ENCODE measurements at regions not wholly inside any gene's neighbourhood (a gene's known extent, or its start where the extent isn't known, plus 50 kb on each side); places are given as distances from the start of the nearest gene placed in this dataset.
A peak's percentile ranks its signal among the peaks of the same experiment; 100 is the strongest.

DNA sequence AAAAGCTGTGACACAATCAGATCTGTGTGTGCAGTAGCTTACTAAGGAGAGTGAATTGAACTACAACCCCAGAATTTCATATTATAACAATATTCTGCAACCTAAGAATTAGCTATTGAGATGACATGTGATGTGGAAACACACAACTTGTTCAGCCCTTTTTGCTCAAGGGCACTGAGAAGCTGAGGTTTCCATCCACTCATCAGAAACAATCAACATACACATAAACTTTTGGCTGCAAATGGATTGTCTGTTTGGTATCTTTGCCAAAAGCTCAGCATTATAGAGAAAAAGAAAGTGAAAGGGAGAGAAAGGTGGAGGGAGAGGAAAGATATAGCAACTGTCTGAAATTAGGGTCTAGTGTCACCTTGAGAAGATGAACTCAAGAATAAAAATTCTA, 117.2 kb upstream of the KLF7 start:
- Histone ChIP-seq H3K36me3 (ENCODE audit: insufficient read depth, low read length) (no peaks in the 10 kb centered on the region), H3K9ac (ENCODE audit: low read depth, low read length, poor library complexity, severe bottlenecking) (peak overlapping the region; percentile 15), H3F3A (ENCODE audit: low read depth) (no peaks in the 10 kb centered on the region; the same call in 1 of the 2 replicates), H4K20me1 (ENCODE audit: insufficient read depth, low read length, poor library complexity, severe bottlenecking) (no peaks in the 10 kb centered on the region), H3K4me1 (ENCODE audit: insufficient read depth, low read length, poor library complexity, severe bottlenecking) (peaks cover 39% of the 10 kb centered on the region), H3K4me2 (ENCODE audit: low read depth, low read length, poor library complexity, severe bottlenecking) (peak overlapping the region; percentile 20), H3K27me3 (ENCODE audit: insufficient read depth, low read length, poor library complexity, severe bottlenecking) (no peaks in the 10 kb centered on the region), H3K79me2 (ENCODE audit: insufficient read depth, low read length) (no peaks in the 10 kb centered on the region), H3K9me3 (ENCODE audit: insufficient read depth, low read depth, low read length) (no peaks in the 10 kb centered on the region), H3K9me2 (replicated peaks; ENCODE audit: low read depth, low read length) (no peaks in the 10 kb centered on the region), H3K4me3 (ENCODE audit: low read length, poor library complexity, severe bottlenecking) (no peak overlapping the region), H2AFZ (ENCODE audit: low read length) (peak overlapping the region; percentile 25; the same call in 1 of the 2 replicates)
- TF ChIP-seq, protein P1, sequence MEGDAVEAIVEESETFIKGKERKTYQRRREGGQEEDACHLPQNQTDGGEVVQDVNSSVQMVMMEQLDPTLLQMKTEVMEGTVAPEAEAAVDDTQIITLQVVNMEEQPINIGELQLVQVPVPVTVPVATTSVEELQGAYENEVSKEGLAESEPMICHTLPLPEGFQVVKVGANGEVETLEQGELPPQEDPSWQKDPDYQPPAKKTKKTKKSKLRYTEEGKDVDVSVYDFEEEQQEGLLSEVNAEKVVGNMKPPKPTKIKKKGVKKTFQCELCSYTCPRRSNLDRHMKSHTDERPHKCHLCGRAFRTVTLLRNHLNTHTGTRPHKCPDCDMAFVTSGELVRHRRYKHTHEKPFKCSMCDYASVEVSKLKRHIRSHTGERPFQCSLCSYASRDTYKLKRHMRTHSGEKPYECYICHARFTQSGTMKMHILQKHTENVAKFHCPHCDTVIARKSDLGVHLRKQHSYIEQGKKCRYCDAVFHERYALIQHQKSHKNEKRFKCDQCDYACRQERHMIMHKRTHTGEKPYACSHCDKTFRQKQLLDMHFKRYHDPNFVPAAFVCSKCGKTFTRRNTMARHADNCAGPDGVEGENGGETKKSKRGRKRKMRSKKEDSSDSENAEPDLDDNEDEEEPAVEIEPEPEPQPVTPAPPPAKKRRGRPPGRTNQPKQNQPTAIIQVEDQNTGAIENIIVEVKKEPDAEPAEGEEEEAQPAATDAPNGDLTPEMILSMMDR (conservative IDR thresholded peaks at IDR 0.05; ENCODE audit: low read length) = no peak

DNA sequence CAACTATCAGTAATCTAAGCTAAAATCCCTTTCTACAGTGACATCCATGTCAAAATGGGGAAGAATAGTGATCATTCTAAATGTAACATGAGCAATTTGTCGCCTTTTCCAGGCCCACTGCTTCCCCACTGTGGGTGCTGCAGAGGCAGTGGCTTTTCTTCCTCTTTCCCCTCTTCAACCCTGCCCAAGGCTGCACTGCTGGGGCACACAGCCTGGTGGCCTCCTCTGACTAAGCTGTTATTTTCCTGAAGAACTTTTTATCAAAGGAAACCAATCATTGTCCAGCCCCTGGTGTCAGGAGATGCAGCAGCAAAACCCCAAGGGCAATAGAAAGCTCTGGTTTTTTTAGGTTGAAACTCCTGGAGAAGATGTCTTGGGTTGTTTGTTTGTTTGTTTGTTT, 117.6 kb upstream of the KLF7 start:
- Histone ChIP-seq H3K4me3 (ENCODE audit: low read length, poor library complexity, severe bottlenecking) (no peak overlapping the region), H4K20me1 (ENCODE audit: insufficient read depth, low read length, poor library complexity, severe bottlenecking) (no peaks in the 10 kb centered on the region), H3K9me3 (ENCODE audit: insufficient read depth, low read depth, low read length) (no peaks in the 10 kb centered on the region), H2AFZ (ENCODE audit: low read length) (peak overlapping the region; percentile 25; the same call in 1 of the 2 replicates), H3K4me2 (ENCODE audit: low read depth, low read length, poor library complexity, severe bottlenecking) (peak overlapping the region; percentile 20), H3F3A (ENCODE audit: low read depth) (no peaks in the 10 kb centered on the region; the same call in 1 of the 2 replicates), H3K79me2 (ENCODE audit: insufficient read depth, low read length) (no peaks in the 10 kb centered on the region), H3K27me3 (ENCODE audit: insufficient read depth, low read length, poor library complexity, severe bottlenecking) (no peaks in the 10 kb centered on the region), H3K9ac (ENCODE audit: low read depth, low read length, poor library complexity, severe bottlenecking) (peak overlapping the region; percentile 15), H3K36me3 (ENCODE audit: insufficient read depth, low read length) (no peaks in the 10 kb centered on the region), H3K4me1 (ENCODE audit: insufficient read depth, low read length, poor library complexity, severe bottlenecking) (peaks cover 39% of the 10 kb centered on the region), H3K9me2 (replicated peaks; ENCODE audit: low read depth, low read length) (no peaks in the 10 kb centered on the region)
- no peak for TF ChIP-seq EZH2phosphoT487 (IDR thresholded peaks at IDR 0.05; ENCODE audit: borderline replicate concordance)
- TF ChIP-seq, protein P1 (conservative IDR thresholded peaks at IDR 0.05; ENCODE audit: low read length) = peak; percentile 34

GRCh38 chr2:207284556-207285472, 119.1 kb upstream of the KLF7 start:
- Histone ChIP-seq H3K27me3 (ENCODE audit: insufficient read depth, low read length, poor library complexity, severe bottlenecking) (no peaks in the 10 kb centered on the region), H3F3A (ENCODE audit: low read depth) (no peaks in the 10 kb centered on the region; the same call in 1 of the 2 replicates), H2AFZ (ENCODE audit: low read length) (peak overlapping the region; percentile 48; the same call in 1 of the 2 replicates), H3K9me2 (replicated peaks; ENCODE audit: low read depth, low read length) (no peaks in the 10 kb centered on the region), H3K4me3 (ENCODE audit: low read length, poor library complexity, severe bottlenecking) (peak overlapping the region; percentile 24), H3K9me3 (ENCODE audit: insufficient read depth, low read depth, low read length) (no peaks in the 10 kb centered on the region), H3K4me2 (ENCODE audit: low read depth, low read length, poor library complexity, severe bottlenecking) (peak overlapping the region; percentile 63), H3K4me1 (ENCODE audit: insufficient read depth, low read length, poor library complexity, severe bottlenecking) (peaks cover 39% of the 10 kb centered on the region), H3K36me3 (ENCODE audit: insufficient read depth, low read length) (no peaks in the 10 kb centered on the region), H3K79me2 (ENCODE audit: insufficient read depth, low read length) (no peaks in the 10 kb centered on the region), H3K9ac (ENCODE audit: low read depth, low read length, poor library complexity, severe bottlenecking) (no peak overlapping the region), H4K20me1 (ENCODE audit: insufficient read depth, low read length, poor library complexity, severe bottlenecking) (no peaks in the 10 kb centered on the region)
- no peak for TF ChIP-seq EZH2phosphoT487 (IDR thresholded peaks at IDR 0.05; ENCODE audit: borderline replicate concordance)
- TF ChIP-seq, protein P1 (conservative IDR thresholded peaks at IDR 0.05; ENCODE audit: low read length) = no peak

Measured in Loucy (cell line).